Esophagus squamous epithelium (tissue), 5 donors: ENCODE measurements at regions not wholly inside any gene's neighbourhood (a gene's known extent, or its start where the extent isn't known, plus 50 kb on each side); places are given as distances from the start of the nearest gene placed in this dataset.

Experiments
- DNase-seq: peaks from one replicate; lab custom pipeline; 2025; lab: John Stamatoyannopoulos, UW
- H3K27ac ChIP-seq, 4 donors: fragments of 200-600 bp; sonication (generic); one replicate each; pipeline ENCODE4 v1.5.1; 2016 to 2019; ENCODE audit warnings: mild to moderate bottlenecking in 1 of 4
- H3K27me3 ChIP-seq, 4 donors: fragments of 200-600 bp; sonication (generic); 1 replicate in 3 of 4; 2 replicates in 1 of 4; pipeline versions ENCODE4 v1.5.1 to v1.6.0; 2017 to 2021; ENCODE audit warnings: antibody characterized with exemption in 1 of 4
- H3K36me3 ChIP-seq, 3 donors: fragments of 200-600 bp; sonication (generic); one replicate each; pipeline ENCODE4 v1.5.1; 2016 to 2019
- H3K4me1 ChIP-seq, 3 donors: fragments of 200-600 bp; sonication (generic); one replicate each; pipeline ENCODE4 v1.5.1; 2017 to 2019
- H3K4me3 ChIP-seq, 4 donors: fragments of 200-600 bp; sonication (generic); 1 replicate in 3 of 4; 2 replicates in 1 of 4; pipeline ENCODE4 v1.5.1; 2016 to 2019; ENCODE audit warnings: mild to moderate bottlenecking in 2 of 4, moderate library complexity in 1 of 4
- H3K9me3 ChIP-seq, 3 donors: fragments of 200-600 bp; sonication (generic); one replicate each; pipeline ENCODE4 v1.5.1; 2016 to 2019
- CTCF ChIP-seq, 6 experiments: fragments of 450-650 bp in 4 of 6; fragments of 200-600 bp in 2 of 6; sonication (generic) in 2 of 6; IDR thresholded peaks; one replicate each; pipeline ENCODE4 v1.5.1; 2016 to 2019; ENCODE audit warnings: antibody characterized with exemption in 6 of 6, mild to moderate bottlenecking in 4 of 6, moderate library complexity in 4 of 6
- POLR2A ChIP-seq, 4 donors: fragments of 450-650 bp; IDR thresholded peaks; one replicate each; pipeline ENCODE4 v1.6.1; 2017; ENCODE audit warnings: antibody characterized with exemption in 4 of 4, mild to moderate bottlenecking in 4 of 4, moderate library complexity in 3 of 4
- WGBS, 2 donors: methylation state at CpG; one replicate each; pipeline ENCODE4 v1.1.5; 2018; 5-methylcytosine and 5-hydroxymethylcytosine counted together
- intact Hi-C: fragments of 100-400 bp; cut with DNase I; formaldehyde crosslinking; loops from one replicate; pipeline ENCODE4 v1.15.0; 2022
- donor health status: DM: yes; HTN: yes; CAD: no.

GRCh38 chr20:39861381-39861780 is 827.7 kb downstream of the MAFB start:
- intact Hi-C loops: no loop called here
- 40 to 80% methylated on average over 1 of the region's 1 CpG for WGBS, 2 donors
- H3K4me1 ChIP-seq: no peaks in the 10 kb centered on the region
- no peak overlapping the region for H3K4me3 ChIP-seq
- no peaks in the 10 kb centered on the region for H3K36me3 ChIP-seq
- no peak overlapping the region for H3K27ac ChIP-seq
- no peak for DNase-seq
- TF ChIP-seq CTCF (IDR thresholded peaks at IDR 0.05) (no peak), POLR2A (IDR thresholded peaks at IDR 0.05) (no peak)
- no peaks in the 10 kb centered on the region for H3K27me3 ChIP-seq
- H3K9me3 ChIP-seq: no peaks in the 10 kb centered on the region

- no peak overlapping the region for H3K27ac ChIP-seq
- H3K4me1 ChIP-seq: no peaks in the 10 kb centered on the region
- no peaks in the 10 kb centered on the region for H3K36me3 ChIP-seq
- H3K27me3 ChIP-seq: no peaks in the 10 kb centered on the region
- TF ChIP-seq CTCF (IDR thresholded peaks at IDR 0.05): no peak
- no peak for TF ChIP-seq POLR2A (IDR thresholded peaks at IDR 0.05)
- H3K9me3 ChIP-seq: no peaks in the 10 kb centered on the region
- intact Hi-C loops: no loop called here
- H3K4me3 ChIP-seq: no peak overlapping the region
- DNase-seq: no peak
- 84 to 93% methylated on average over 1 of the region's 1 CpG for WGBS, 2 donors
Measured at GRCh38 chr20:39857835-39858234, 831.2 kb downstream of the MAFB start.

GRCh38 chr20:39857187-39857586 is 831.8 kb downstream of the MAFB start:
- intact Hi-C loops: no loop called here
- Histone ChIP-seq H3K9me3 (no peaks in the 10 kb centered on the region), H3K36me3 (no peaks in the 10 kb centered on the region), H3K4me1 (no peaks in the 10 kb centered on the region), H3K27ac (no peak overlapping the region), H3K4me3 (no peak overlapping the region), H3K27me3 (no peaks in the 10 kb centered on the region)
- no peak for DNase-seq
- WGBS, 2 donors: 68 to 78% methylated on average over 1 of the region's 1 CpG
- TF ChIP-seq POLR2A (IDR thresholded peaks at IDR 0.05) (no peak), CTCF (IDR thresholded peaks at IDR 0.05) (no peak)

GRCh38 chr20:39855799-39856198 is 833.2 kb downstream of the MAFB start:
- no peak for DNase-seq
- Histone ChIP-seq H3K9me3 (no peaks in the 10 kb centered on the region), H3K36me3 (no peaks in the 10 kb centered on the region), H3K27ac (no peak overlapping the region), H3K4me3 (no peak overlapping the region), H3K4me1 (peaks cover 0 to 7% (median 3%) of the 10 kb centered on the region in 3 donors), H3K27me3 (no peaks in the 10 kb centered on the region)
- intact Hi-C loops: no loop called here
- TF ChIP-seq POLR2A (IDR thresholded peaks at IDR 0.05) (no peak), CTCF (IDR thresholded peaks at IDR 0.05) (no peak)
- WGBS, 2 donors: 38 to 75% methylated on average over 3 of the region's 3 CpGs

- Histone ChIP-seq H3K4me1 (peaks cover 3 to 15% (median 11%) of the 10 kb centered on the region in 3 donors), H3K9me3 (no peaks in the 10 kb centered on the region), H3K36me3 (no peaks in the 10 kb centered on the region), H3K27me3 (no peaks in the 10 kb centered on the region), H3K4me3 (no peak overlapping the region), H3K27ac (no peak overlapping the region)
- 75 to 78% methylated on average over 1 of the region's 1 CpG for WGBS, 2 donors
- intact Hi-C loops: no loop called here
- TF ChIP-seq CTCF (IDR thresholded peaks at IDR 0.05) (no peak), POLR2A (IDR thresholded peaks at IDR 0.05) (no peak)
- no peak for DNase-seq
Measured at GRCh38 chr20:39855056-39855455, 834.0 kb downstream of the MAFB start.
